ENCODE measurements at regions not wholly inside any gene's neighbourhood (a gene's known extent, or its start where the extent isn't known, plus 50 kb on each side); places are given as distances from the start of the nearest gene placed in this dataset.
"Not testable (repeated sequence)": the region's sequence is repeated elsewhere in the genome, so short reads cannot be mapped to it uniquely, and the experiment has no call there.

DNA sequence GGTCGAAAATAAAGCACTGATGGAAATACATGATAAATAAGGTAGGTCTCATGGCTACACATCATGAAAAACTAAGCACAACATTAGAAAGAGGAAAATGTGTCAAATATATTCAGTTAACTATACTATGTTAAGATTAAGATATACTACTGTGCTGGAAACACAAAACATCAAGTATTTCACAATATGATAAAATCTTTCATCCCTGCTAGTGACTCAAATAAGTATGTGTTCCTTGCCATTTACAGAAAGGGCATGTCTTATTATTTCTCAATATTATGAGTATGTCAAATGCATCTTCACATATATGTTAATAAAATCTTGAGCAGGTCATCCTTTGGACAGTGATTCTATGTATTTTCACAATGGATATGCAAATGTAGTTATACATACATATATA lies 1260.1 kb upstream of the ADGRL2 start:
- DNase-seq, result no peak

DNA sequence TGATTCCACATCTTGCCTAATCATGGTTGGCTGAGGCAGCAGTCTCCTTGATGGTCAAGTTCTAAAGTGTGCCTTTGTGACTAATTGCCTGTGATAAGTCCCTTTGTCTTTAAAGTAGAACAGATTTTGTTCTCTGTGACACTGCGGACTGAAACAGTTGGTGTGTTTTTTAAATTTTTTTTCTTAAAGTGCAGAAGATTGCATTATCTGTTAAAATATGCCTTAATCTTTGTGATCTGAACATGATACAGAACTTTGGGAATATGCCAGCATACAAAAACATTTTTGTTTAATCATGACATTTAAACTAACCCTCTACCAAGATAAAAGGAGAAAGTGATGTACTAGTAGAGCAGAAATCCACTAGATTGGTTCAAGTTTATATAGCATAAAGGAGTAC lies 1260.6 kb upstream of the ADGRL2 start:
- DNase-seq, result no peak

DNA sequence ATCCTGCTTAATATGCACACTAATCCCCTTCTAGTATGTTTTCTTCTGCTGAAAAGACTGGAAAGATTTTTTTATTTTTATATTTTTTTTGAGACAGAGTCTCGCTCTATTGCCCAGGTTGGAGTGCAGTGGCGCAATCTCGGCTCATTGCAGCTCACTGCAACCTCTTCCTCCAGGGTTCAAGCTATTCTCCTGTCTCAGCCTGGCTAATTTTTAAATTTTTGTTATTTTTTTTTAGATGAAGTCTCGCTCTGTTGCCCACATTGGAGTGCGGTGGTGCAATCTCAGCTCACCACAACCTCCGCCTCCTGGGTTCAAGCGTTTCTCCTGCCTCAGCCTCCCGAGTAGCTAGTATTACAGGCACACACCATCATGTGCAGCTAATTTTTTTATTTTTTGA lies 1261.4 kb upstream of the ADGRL2 start:
- not testable (repeated sequence) for DNase-seq

DNA sequence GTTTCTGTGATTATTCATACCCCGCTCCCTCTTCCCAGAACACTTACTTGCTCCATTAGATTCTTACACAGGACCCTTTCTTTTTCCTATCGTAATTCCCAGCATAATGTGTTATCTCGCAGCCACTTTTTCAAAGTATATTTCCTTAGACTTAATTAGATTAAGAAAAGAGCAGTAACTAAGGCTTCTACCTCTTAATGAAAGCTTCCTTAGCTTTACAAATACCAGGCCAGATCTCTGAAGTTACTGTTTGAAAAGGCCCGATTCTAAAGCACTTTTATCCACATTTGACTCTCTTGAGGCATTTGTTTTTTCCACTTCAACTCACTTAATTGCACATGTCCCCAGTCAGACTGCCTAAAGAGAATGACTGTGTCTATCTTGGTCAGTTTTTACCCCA lies 1264.3 kb upstream of the ADGRL2 start:
- DNase-seq, result no peak

DNA sequence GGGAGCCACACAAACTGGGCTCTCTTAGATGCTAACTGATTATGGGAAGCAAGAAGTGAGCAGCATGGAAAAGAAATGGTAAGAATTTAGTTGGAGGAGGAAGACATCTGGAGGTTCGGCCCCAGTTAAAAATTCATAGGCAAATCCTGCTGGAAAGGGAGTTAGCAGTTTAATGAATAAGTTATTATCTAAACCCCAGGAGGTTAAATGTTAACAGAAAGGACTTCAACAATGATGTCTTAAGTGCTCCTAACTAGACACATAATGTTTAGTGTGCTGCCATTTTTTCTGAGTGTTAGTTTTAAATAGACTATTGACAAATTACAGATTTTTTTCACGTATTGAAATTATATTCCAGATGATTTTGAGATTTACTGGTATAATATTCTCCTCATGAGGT lies 1265.3 kb upstream of the ADGRL2 start:
- DNase-seq, result no peak

DNA sequence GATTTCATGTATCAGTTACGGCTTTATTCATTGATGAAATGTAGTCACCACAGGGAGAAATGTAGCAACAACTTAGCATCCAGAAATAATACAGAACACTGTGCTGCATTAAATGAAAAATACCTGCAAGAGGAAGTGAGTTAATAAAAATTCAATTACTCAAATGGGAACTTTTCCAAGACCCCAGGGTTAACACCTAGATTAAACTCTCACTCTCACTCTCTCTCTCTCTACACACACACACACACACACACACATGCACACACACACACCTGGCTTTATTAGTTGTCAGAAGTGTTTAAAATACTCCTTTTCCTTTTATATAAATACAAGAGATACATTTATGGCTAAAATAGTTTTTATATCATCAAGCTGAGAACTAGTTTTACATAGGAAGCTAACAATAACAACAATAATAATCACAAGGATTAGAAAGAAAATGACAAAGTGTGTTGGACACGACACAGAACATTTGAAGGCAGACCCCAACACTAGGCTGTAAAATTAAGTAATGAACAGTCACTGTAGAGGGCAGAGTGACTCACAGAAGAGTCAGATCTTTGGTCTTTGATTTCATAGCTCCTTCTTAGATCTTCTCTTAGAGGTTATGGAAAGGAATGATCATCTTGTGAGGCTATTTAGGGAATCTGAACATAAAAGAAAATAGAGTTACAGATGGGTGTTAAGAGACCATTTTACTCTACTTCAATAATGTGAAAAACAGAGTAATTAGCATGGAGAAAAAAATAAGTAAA lies 1266.0 kb upstream of the ADGRL2 start:
- no peak for DNase-seq

DNA sequence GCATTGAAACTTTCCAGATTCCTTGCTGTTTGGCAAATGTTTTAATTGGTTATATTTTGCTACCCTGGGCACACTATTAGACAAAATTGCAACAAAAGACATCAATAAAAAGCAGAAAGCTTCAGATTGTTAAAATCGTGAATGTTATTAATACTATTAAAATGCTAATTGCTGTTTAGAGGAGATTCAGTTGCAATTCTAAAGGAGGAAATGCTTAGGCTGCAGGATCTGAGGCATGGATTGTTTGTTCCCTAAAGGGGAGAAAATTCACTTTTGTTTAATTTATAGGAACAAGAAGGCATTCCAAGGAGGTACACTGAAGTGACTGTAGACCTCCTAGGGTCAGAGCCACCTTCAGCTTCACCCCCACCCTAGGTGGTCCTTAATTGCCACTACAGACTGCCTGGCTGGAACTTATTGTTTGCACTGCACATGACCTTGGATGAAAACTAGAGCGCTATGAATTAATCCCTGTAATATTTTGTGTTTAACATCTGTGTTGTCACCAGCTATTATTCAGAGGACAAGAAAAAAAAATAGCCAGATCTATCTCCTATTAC lies 1266.9 kb upstream of the ADGRL2 start:
- DNase-seq, result no peak

DNA sequence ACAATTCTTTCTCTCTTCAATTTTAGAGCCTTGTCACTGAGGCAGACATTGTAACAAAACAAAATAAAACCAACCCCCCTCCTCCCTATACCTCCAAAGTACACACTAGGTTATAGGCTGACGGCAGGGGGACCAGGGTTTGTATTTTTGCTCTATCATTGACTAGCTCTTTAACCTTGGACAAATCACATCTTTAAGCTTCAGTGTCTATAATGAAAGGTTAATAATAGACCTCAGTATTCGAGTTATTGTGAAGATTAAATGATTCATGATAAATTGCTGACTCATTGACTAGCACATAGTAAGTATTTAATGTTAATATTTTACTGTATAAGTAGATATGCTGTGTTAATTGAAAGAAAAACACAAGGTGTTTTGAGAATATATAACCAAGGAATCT lies 1267.6 kb upstream of the ADGRL2 start:
- peak; percentile 13 for DNase-seq

DNA sequence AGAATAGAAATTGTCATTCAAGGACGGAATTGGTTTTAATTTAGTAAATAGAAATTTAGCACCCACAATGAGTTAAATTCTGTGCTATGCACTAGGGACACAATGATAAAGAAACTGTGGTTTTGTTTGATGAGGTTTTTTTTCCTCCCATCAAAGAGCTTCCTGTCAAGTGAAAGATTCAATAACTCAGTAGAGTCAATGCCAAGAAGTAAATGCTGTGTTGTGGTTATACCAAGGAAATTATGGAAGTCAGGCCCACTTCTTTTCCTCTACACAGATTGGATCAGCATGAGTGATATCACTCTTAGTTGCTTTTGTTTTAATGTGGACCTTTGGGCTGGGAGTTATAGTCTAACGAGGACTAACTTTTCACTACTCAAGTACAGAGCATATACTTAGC lies 1269.6 kb upstream of the ADGRL2 start:
- no peak for DNase-seq

DNA sequence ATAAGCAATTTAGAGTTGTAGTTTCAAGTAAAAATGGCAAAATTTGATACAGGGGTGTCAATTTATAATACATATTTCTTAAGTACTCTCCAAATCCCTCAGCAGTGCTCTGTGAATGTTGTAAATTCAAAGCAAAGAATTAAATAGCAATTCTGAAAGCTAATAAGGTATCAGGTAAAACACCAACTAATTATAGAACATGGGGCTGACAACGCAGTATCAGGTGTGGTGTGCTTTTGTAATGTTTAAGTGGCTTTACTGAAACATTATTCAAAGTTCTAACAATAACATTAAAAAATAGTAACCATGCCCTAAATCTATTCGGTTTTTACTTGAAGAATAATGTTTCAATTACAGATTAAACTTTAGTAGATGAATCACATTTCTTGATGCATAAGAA lies 1271.2 kb upstream of the ADGRL2 start:
- DNase-seq, result no peak

DNA sequence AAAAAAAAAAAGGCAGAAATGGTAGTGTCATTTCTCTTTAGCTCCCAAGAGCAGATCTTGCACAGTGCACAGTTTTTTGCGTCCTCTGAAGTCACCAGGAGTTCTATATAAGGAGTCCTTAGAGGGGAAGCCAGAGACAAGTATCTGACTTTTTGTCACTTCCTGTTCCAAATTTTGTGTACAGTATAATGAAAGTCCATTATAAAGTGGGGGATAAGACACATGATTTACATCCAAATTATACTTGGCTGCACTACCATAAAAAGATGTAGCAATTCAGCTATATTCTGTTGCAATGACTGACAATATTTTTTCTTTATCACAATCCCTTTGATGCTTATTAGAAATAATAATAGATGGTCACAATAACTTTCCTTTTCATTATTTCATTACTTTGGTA lies 1276.9 kb upstream of the ADGRL2 start:
- DNase-seq, result no peak

DNA sequence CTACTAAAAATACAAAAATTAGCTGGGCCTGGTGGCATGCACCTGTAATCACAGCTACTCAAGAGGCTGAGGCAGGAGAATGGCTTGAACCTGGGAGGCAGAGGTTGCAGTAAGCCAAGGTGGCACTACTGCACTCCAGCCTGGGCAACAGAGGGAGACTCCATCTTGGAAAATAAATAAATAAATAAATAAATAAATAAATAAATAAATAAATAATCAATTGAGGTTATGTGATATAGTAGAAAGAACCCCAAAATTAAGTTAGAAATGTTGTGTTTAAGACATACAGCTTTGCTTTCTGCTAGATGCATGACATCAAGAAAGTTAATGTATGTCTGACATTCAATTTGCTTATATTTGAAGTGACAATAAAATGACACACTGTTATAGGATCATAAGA lies 1277.7 kb upstream of the ADGRL2 start:
- not testable (repeated sequence) for DNase-seq

DNA sequence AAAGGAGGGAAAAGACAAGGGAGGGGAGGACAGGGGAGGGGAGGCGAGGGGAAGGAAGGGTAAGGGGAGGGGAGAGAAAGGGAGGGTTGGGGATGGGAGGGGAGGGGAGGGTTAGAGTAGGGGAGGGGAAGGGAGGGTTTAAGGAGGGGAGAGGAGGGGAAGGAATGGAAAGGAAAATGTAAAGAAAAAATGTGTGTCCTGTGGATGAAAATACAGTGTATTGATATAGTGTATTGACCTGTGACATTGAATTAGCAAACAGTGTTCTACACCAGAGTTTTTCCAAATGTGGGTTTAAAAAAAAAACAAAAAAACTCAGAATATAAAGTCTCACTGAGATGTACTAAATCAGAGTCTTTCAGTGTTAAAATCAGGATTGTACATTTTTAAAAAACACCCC lies 1279.8 kb upstream of the ADGRL2 start:
- DNase-seq, result no peak

DNA sequence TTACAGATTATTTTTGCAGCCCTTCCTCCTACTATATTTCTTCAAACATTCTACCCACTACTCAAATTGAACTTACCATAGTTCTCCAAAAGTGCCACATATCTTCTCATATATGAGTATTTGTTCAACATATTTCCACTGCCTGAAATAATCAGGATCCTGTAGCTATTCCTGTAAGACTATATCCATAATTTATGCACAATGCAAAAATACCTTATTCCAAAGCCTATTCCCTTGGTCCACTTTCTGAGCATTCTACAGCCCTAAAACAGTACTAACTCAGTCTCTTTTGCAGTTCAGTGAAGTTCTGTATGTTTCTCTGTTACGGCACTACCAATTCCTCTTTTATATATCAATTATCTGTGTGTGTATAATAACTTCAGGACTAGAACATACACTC lies 1283.7 kb upstream of the ADGRL2 start:
- no peak for DNase-seq

DNA sequence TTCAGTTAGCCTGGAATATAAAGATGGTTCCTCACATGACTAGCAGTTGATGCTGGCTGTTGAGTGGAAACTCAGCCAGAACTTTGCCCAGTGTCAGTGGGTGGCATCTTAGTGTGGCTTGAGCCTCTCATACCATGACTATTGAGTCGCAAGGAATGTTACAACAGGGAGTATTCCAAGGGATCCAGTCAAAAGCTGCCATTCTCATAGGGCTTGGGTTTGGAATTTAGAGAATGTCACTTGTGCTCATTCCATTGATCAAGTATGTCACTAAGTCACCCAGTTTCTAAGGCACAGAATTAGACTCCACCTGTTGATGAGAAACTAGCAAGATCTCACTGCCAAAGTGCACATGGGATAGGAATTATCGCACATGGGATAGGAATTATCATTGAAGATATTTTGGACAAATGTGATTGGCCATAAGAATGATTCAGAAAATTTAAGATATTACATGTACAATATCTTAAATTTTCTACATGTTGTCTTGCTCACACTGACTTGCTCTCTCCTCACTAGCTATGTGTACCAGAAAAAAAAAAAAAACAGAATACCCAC lies 1290.7 kb upstream of the ADGRL2 start:
- no peak for DNase-seq

DNA sequence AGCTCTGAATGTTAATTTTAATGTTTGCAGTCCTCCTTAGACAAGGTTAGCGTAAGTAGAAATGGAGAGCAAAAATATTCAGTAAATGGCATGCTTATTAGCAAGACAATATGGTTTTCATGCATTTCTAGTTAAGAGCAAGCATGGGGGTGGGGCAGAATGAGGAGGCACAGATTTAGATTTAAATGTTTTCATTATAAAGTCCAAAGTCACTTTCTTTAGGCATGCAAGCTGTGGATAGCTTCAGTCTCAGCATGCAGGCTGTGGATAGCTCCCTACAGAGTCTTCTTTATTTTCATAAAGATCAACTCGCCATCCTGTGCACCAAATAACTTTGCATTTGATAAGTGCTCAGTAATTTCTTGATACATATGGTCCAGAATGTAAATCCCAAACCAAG lies 1294.5 kb upstream of the ADGRL2 start:
- no peak for DNase-seq

DNA sequence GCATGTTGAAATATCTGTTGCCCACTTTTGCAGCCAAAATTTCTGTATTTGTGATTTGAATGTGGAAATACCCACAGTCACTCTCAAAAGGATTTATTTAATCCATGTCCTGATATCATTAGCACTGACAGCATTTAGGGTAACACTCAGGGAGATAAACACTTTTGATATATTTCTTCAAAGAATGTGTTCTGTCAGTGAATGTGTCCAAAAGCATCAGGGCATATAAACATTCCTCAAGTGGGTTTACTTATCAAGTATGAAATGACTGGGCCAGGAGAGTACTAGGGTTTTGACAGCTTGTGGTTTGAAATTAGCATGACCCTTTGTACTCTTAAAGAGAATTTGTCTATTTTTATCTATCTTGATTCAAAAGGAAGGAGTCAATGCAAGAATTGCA lies 1302.1 kb upstream of the ADGRL2 start:
- no peak for DNase-seq

DNA sequence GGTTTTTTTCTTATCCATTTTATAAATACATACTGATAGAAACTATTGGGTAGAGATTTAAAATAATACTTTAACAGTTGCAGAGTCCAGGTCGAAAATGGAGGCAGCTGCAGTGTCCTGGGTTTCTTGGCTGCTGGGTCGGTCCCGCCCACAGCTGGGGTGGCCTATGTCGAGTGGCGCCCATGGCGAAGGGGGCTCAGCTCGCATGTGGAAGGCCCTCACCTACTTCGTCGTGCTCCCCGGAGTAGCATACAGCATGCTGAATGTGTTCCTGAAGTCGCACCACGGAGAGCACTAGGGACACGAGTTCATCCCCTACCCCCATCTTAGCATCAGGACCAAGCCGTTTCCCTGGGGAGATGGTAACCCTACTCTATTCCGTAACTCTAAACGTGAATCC lies 1304.9 kb upstream of the ADGRL2 start:
- no peak for DNase-seq

DNA sequence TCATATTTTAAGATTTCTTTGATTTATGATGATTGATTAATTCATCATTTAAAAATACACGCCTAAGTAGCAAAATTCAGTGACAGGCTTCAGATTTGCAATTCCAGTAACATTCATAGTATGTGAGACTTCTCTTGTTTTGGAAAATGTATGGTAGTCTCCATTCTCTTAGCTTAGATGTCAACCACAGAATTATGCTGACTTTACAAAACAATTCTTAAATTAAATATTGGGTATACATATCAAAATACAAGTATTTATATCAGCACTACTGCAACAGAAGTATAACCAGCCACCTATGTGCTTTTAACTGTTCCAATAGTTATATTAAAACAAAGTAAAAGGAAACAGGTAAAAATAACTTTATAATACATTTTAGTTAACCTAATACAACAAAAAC lies 1328.6 kb upstream of the ADGRL2 start:
- no peak for DNase-seq

DNA sequence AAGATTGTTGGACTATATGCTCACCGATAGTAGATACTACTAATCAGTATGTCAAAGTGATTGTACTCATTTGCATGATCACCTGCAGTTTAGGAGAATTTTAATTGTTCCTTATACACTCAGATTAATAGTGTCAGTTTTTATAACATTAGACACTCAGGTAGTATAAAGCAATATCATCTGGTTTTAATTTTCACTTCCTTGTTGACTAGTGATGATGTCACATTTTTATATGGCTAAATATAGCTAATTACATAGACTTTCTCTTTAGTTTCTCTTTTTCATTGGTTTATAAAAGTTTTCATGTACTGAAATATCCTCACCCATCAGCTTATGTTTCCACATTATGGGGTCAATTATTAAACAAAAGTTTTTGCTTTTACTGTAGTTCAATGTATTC lies 1332.4 kb upstream of the ADGRL2 start:
- no peak for DNase-seq

DNA sequence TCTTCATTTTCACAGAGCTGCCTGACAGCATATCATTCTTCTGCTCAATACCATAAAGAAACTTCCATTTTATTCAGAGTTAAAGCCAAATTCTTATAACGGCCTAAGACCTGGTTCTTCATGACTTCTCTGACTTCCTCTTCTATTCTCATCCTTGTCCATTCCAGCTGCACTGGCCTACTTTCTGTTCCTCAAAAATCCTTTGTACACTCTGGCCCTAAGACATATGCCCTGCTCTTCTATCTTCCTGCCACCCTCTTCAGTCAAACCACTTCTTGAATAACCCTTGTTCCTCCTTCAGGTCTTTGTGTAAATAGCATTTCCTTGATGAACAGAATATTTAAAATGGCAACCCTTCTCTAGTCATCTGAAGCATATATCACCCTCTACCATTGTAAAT lies 1338.7 kb upstream of the ADGRL2 start:
- no peak for DNase-seq

DNA sequence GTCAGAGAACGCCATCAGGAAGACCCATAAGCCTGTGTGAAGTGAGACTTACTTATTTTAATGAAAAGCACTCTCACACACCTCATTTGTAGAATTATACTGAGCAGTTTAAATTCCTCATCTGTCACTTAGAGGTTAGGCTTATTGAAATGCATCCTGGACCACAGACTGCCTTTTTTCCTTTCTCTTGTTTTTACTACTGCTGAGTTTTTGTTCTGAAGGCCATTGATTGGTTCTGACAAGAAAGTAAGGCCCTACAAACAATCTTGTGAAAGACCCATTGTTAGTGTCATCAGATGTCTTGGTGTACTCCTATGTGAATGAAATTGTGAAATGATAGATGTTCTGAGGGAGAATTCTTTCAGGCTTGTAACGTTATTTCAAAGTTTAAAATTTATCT lies 1343.3 kb upstream of the ADGRL2 start:
- DNase-seq, result no peak

DNA sequence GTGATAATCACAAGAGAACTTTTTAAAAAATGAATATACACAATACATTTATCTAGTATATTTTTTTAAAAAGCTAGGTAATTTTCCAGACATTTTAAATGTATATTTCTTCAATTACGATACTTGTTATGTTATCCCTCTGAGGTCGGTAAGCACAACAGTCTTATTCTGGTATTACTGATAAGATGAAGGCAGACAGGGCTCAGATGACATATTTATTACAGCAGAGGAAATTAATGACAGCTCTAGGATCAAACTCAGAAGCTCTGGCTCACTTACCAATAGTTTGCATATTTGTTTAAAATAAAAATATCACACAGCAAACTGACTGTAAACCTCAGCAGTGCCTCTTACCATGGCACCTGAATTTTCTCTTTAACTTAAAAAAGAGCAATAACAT lies 1347.0 kb upstream of the ADGRL2 start:
- no peak for DNase-seq

DNA sequence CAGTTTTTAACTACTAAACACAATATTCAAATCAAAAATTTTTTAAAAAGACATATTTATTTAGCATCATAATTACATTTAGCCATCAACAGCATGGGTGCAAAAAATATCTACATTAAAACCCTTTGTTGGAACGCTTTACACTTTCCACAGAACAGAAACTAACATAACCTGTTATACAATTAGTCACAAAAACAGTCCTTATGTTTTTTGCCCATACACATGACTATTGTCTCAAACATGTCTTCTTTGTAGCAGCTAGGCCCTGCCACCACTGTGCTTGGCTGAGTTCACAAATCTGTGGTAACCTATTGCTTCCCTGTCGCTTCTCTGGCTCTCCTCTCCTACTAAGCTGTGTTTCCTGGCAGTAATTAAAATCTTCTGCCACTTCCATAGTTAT lies 1350.0 kb upstream of the ADGRL2 start:
- DNase-seq, result no peak

DNA sequence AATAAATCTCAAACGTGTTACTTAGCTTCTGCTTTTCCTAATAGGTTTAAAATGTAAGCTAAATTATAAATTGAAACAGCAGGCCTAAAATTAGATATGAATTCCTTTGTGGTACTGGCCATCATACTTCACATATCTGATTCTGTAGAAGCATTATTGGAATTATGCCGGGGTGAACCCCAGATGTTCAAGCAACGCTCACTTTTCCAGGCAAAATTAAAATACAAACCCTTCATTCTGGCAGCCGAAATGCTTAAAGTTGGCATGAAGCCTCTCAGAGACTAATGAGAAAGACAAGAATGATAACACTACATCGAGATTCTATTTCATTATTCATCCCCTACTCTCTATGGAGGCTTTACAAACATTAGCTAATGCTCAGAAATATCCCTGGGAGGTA lies 1352.7 kb upstream of the ADGRL2 start:
- DNase-seq, result no peak

Data from NCI-H345 (cell line).